OCI-LY3 (cell line): ENCODE measurements at regions not wholly inside any gene's neighbourhood (a gene's known extent, or its start where the extent isn't known, plus 50 kb on each side); places are given as distances from the start of the nearest gene placed in this dataset.

Experiments
- EZH2phosphoT487 ChIP-seq: fragments of 200-600 bp; shearing (Covaris generic); IDR thresholded peaks from 2 replicates; pipeline ENCODE4 v1.6.1; 2018; ENCODE audit warnings: antibody characterized with exemption, mixed run types, low read depth
- TF ChIP-seq, protein P1 (sequence below): fragments of 200-600, 300-600 bp; sonication (generic); IDR thresholded peaks from 2 replicates; pipeline ENCODE4 v1.5.1; 2014; ENCODE audit warnings: antibody characterized with exemption, low read length, low read depth

- TF ChIP-seq, protein P1, sequence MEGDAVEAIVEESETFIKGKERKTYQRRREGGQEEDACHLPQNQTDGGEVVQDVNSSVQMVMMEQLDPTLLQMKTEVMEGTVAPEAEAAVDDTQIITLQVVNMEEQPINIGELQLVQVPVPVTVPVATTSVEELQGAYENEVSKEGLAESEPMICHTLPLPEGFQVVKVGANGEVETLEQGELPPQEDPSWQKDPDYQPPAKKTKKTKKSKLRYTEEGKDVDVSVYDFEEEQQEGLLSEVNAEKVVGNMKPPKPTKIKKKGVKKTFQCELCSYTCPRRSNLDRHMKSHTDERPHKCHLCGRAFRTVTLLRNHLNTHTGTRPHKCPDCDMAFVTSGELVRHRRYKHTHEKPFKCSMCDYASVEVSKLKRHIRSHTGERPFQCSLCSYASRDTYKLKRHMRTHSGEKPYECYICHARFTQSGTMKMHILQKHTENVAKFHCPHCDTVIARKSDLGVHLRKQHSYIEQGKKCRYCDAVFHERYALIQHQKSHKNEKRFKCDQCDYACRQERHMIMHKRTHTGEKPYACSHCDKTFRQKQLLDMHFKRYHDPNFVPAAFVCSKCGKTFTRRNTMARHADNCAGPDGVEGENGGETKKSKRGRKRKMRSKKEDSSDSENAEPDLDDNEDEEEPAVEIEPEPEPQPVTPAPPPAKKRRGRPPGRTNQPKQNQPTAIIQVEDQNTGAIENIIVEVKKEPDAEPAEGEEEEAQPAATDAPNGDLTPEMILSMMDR: no peak
- no peak for TF ChIP-seq EZH2phosphoT487
These were observed 656.9 kb upstream of the CPEB2 start for GRCh38 chr4:14345356-14345775.
